ENCODE measurements at regions not wholly inside any gene's neighbourhood (a gene's known extent, or its start where the extent isn't known, plus 50 kb on each side); places are given as distances from the start of the nearest gene placed in this dataset.

DNA sequence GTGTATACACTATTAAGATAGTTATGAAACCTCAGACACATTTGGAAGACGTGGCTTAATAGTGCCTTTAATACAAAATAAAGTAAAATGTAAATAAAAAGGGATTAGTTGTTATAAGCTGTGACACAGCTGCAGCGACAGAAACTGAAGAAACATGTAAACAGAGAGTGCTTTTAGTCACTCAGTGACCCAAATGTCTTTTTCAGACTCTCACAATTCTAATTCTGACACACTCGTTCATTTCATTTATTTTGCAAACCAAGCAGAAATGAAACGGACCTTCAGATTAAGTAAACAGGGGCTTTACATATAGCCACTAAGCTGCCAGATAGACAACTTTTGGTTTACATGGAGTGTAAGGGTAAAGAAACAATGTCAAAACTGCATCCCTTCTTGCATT, 181.0 kb upstream of the ETAA1 start:
- TF ChIP-seq CTCF (IDR thresholded peaks at IDR 0.05) (no peak), POLR2A (IDR thresholded peaks at IDR 0.05) (no peak)

All from esophagus squamous epithelium (tissue), 4 donors.